ENCODE measurements at regions not wholly inside any gene's neighbourhood (a gene's known extent, or its start where the extent isn't known, plus 50 kb on each side); places are given as distances from the start of the nearest gene placed in this dataset.

DNA sequence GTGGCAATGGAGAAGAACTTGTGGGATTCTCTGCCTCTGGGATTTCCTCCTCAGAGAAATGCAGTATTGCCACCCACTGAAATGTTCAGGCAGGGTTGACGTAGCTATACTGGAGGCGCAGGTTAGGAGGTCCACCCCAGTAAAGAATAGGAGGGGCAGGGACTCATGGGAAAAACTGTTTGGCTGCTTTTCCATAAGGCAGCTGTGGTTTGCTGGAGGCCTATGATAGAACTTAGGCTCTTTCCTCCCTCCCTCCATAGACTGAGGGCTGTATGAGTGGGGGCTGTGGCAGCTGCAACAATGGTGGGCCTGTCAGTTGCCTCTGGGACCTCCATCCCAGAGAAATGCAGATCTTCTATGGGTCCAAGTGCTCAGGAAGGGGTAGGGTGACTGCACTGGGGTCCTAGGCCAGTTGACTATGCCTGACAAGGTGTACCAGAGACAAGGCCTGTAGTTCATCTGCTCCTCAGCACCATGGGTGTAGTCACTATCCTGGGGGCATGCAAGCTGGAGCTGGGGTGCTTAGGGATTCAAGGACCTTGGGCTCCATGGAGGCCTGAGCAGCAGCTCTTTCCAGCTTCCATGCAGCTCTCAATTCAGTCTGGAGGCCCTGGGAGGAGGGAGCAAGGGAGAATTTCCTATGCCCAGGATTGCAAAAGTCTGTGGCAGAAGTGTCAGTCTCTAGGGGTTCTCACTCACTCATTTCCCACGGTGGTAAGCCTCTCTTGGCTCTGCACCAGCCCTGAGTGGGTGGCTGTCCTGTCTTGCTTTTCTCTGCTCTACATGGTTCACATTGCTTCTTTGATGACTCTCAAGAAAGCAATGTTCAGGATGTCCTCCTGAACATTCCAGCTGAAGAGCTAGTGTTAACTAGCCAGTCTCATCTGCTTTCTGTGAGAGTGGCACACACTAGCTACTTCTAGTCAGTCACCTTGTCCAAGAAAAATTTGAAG lies 353.0 kb downstream of the IDS start:
- Histone ChIP-seq H3K36me3 (no peaks in the 10 kb centered on the region), H3K27ac (no peak overlapping the region), H3K27me3 (no peaks in the 10 kb centered on the region), H3K9me3 (no peaks in the 10 kb centered on the region), H3K4me3 (no peak overlapping the region), H3K4me1 (no peaks in the 10 kb centered on the region)
- 31 to 43% methylated on average over 2 to 3 of the region's 3 CpGs for WGBS, 2 donors
- TF ChIP-seq EP300 (IDR thresholded peaks at IDR 0.05), result no peak
- no peak for TF ChIP-seq POLR2A (IDR thresholded peaks at IDR 0.05)
- TF ChIP-seq, protein P1, sequence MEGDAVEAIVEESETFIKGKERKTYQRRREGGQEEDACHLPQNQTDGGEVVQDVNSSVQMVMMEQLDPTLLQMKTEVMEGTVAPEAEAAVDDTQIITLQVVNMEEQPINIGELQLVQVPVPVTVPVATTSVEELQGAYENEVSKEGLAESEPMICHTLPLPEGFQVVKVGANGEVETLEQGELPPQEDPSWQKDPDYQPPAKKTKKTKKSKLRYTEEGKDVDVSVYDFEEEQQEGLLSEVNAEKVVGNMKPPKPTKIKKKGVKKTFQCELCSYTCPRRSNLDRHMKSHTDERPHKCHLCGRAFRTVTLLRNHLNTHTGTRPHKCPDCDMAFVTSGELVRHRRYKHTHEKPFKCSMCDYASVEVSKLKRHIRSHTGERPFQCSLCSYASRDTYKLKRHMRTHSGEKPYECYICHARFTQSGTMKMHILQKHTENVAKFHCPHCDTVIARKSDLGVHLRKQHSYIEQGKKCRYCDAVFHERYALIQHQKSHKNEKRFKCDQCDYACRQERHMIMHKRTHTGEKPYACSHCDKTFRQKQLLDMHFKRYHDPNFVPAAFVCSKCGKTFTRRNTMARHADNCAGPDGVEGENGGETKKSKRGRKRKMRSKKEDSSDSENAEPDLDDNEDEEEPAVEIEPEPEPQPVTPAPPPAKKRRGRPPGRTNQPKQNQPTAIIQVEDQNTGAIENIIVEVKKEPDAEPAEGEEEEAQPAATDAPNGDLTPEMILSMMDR (IDR thresholded peaks at IDR 0.05), result no peak
- DNase-seq (ENCODE audit: low spot score in 2 of 2), result no peak

DNA sequence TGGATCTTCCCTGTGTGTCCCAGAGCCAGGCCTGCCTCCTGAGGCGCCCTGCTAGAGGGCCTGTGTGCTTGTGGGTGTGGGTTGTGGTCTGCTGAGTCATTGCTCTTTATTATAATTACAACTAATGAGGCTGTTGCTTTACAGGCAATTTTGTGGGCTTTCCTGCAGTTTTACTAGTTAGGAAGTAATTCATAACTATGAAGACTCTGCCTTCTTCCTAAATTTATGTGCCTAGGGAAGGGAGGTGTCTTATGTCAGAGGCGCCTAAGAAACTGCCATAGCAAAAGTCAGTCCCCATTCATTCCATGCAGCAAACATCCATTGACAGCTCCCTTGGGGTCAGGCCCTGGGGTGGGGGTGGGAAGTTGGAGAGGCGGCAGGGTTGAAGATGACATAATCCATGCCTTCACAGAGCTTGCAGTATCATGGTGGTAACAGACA lies 359.2 kb downstream of the IDS start:
- Histone ChIP-seq H3K27ac (no peak overlapping the region), H3K4me3 (no peak overlapping the region), H3K36me3 (no peaks in the 10 kb centered on the region), H3K4me1 (no peaks in the 10 kb centered on the region), H3K9me3 (no peaks in the 10 kb centered on the region), H3K27me3 (no peaks in the 10 kb centered on the region)
- DNase-seq (ENCODE audit: low spot score in 2 of 2), result no peak
- TF ChIP-seq POLR2A (IDR thresholded peaks at IDR 0.05) (no peak), EP300 (IDR thresholded peaks at IDR 0.05) (no peak)
- TF ChIP-seq, protein P1 (IDR thresholded peaks at IDR 0.05), result no peak
- 37 to 39% methylated on average over 3 of the region's 3 CpGs for WGBS, 2 donors

DNA sequence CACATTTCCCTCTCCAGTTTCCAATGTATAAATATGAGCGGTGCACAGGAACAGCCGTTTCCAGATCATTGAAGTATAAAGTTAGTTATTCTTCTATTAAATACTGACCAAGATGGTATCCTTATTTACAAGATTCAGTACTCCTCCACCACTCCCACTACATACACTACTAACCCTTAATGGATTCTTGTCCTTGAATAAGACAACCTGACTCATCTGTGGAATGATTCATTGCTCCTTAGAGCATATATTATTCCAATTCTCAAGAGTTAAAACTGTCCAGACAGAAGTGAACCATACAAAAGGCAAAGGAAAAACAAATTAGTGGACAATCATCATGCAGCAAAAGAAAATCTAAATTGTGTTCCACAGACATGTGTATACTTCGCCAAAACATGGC lies 373.3 kb downstream of the IDS start:
- no peak for DNase-seq (ENCODE audit: low spot score in 2 of 2)
- Histone ChIP-seq H3K9me3 (no peaks in the 10 kb centered on the region), H3K27ac (no peak overlapping the region), H3K27me3 (no peaks in the 10 kb centered on the region), H3K36me3 (no peaks in the 10 kb centered on the region), H3K4me3 (no peak overlapping the region), H3K4me1 (no peaks in the 10 kb centered on the region)
- TF ChIP-seq, protein P1 (IDR thresholded peaks at IDR 0.05), result no peak
- no peak for TF ChIP-seq POLR2A (IDR thresholded peaks at IDR 0.05)
- no peak for TF ChIP-seq EP300 (IDR thresholded peaks at IDR 0.05)
- WGBS, 2 donors, result 76 to 90% methylated on average over 3 of the region's 3 CpGs

DNA sequence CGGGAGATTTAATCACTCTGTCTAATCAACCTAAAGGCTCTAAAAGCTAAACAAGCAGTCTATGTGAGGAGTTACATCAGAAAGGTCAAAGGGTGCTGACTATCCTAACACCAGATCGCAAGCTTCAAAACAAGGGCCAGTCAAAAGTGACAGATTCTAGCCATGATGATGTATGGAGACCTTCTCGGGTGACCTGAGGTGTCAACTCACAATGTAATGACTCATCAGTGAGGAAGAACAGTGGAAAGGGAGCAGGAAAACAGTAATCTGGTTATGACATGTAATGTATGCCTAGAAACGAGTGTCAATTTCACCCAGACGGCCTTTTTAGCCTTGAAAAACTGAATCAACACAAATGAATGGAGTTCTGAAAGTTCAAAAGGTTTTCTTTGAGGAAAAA lies 375.3 kb downstream of the IDS start:
- 38 to 40% methylated on average over 5 of the region's 5 CpGs for WGBS, 2 donors
- no peaks in the 10 kb centered on the region for H3K27me3 ChIP-seq
- TF ChIP-seq, protein P1 (IDR thresholded peaks at IDR 0.05), result no peak
- TF ChIP-seq EP300 (IDR thresholded peaks at IDR 0.05) (no peak), POLR2A (IDR thresholded peaks at IDR 0.05) (no peak)

DNA sequence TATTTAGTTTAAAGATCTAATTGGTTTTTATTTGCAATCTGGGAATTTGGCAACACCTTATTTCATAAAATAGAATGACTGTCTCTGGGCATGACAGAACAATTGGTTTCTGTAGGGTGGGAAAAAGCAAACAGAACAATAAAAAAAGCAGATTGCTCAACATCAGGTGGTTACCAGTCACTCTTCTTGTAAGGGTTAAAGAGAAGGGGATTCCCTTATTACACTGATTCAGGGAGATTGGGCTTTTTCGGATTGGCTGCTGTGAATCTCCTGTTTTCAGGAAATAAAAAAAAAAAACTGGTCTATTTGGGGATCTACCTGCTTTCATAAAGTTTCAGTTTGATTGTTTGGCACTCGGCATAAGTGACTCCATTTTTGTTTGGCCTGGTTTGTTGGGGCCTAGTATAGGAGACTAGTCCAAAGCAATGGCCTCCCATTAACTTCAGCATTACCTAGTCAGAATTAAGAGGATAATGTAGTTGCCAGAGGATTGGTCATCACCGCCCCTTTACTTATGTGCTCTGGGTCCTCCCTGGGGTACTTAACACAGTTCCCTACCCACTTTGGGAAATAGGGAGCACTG lies 380.5 kb downstream of the IDS start:
- TF ChIP-seq POLR2A (IDR thresholded peaks at IDR 0.05) (no peak), EP300 (IDR thresholded peaks at IDR 0.05) (no peak)
- TF ChIP-seq, protein P1 (IDR thresholded peaks at IDR 0.05), result no peak
- Histone ChIP-seq H3K4me1 (no peaks in the 10 kb centered on the region), H3K36me3 (no peaks in the 10 kb centered on the region), H3K27ac (no peak overlapping the region), H3K9me3 (no peaks in the 10 kb centered on the region), H3K4me3 (no peak overlapping the region), H3K27me3 (no peaks in the 10 kb centered on the region)
- 78 to 82% methylated on average over 2 to 3 of the region's 3 CpGs for WGBS, 2 donors
- no peak for DNase-seq (ENCODE audit: low spot score in 2 of 2)

More for the DNA sequence above, 375.3 kb downstream of the IDS start:
- H3K9me3 ChIP-seq, result no peaks in the 10 kb centered on the region
- no peak overlapping the region for H3K4me3 ChIP-seq
- H3K4me1 ChIP-seq, result no peaks in the 10 kb centered on the region
- H3K36me3 ChIP-seq, result no peaks in the 10 kb centered on the region
- DNase-seq (ENCODE audit: low spot score in 2 of 2), result no peak
- no peak overlapping the region for H3K27ac ChIP-seq
